HEK293T (cell line): ENCODE measurements at regions not wholly inside any gene's neighbourhood (a gene's known extent, or its start where the extent isn't known, plus 50 kb on each side); places are given as distances from the start of the nearest gene placed in this dataset.

ENCODE experiments used
- CTCF ChIA-PET: fragments of 350-600 bp; formaldehyde crosslinking; extraction: SDS; loops from one replicate; lab custom pipeline; 2021; ENCODE audit warnings: antibody characterized with exemption, inconsistent platforms; lab: Yijun Ruan, JAX
- POLR2A ChIA-PET: fragments of 350-600 bp; formaldehyde crosslinking; extraction: SDS; loops from one replicate; lab custom pipeline; 2020; ENCODE audit warnings: antibody characterized with exemption, inconsistent platforms; lab: Yijun Ruan, JAX
- DNase-seq: peaks from one replicate; pipeline ENCODE4 v3.0.0; 2012; ENCODE audit warnings: mixed read lengths; ENCODE audit errors: extremely low spot score
- ARNT ChIP-seq: fragments of 450-650 bp; IDR thresholded peaks from 2 replicates; pipeline ENCODE4 v1.6.1; 2017; ENCODE audit warnings: mild to moderate bottlenecking
- BHLHE40 ChIP-seq: fragments of 450-650 bp; IDR thresholded peaks from 2 replicates; pipeline ENCODE4 v1.6.1; 2016; ENCODE audit warnings: mild to moderate bottlenecking, moderate library complexity, borderline replicate concordance
- CTBP1 ChIP-seq: fragments of 450-650 bp; IDR thresholded peaks from 2 replicates; pipeline ENCODE4 v1.6.1; 2016; ENCODE audit warnings: borderline replicate concordance
- ELF4 ChIP-seq: fragments of 450-650 bp; IDR thresholded peaks from 2 replicates; pipeline ENCODE4 v1.6.1; 2017; ENCODE audit warnings: antibody characterized with exemption
- FOXA1 ChIP-seq: fragments of 450-650 bp; IDR thresholded peaks from 2 replicates; pipeline ENCODE4 v1.6.1; 2016; ENCODE audit warnings: mild to moderate bottlenecking
- FOXK2 ChIP-seq: fragments of 450-650 bp; IDR thresholded peaks from 2 replicates; pipeline ENCODE4 v1.6.1; 2016; ENCODE audit warnings: mild to moderate bottlenecking
- FOXM1 ChIP-seq: fragments of 450-650 bp; IDR thresholded peaks from 2 replicates; pipeline ENCODE4 v1.6.1; 2017; ENCODE audit warnings: mild to moderate bottlenecking, borderline replicate concordance
- HDGF ChIP-seq: fragments of 450-650 bp; IDR thresholded peaks from 2 replicates; pipeline ENCODE4 v1.6.1; 2017; ENCODE audit warnings: antibody characterized with exemption, borderline replicate concordance
- L3MBTL2 ChIP-seq: fragments of 450-650 bp; conservative IDR thresholded peaks from 2 replicates; pipeline ENCODE4 v1.6.1; 2016; ENCODE audit warnings: mild to moderate bottlenecking
- LEF1 ChIP-seq: fragments of 450-650 bp; IDR thresholded peaks from 2 replicates; pipeline ENCODE4 v1.6.1; 2017; ENCODE audit warnings: mild to moderate bottlenecking, borderline replicate concordance
- NFRKB ChIP-seq: fragments of 450-650 bp; IDR thresholded peaks from 2 replicates; pipeline ENCODE4 v1.6.1; 2016; ENCODE audit warnings: mild to moderate bottlenecking, moderate library complexity
- SP1 ChIP-seq: fragments of 450-650 bp; IDR thresholded peaks from 2 replicates; pipeline ENCODE4 v1.6.1; 2017
- SUZ12 ChIP-seq: fragments of 450-650 bp; IDR thresholded peaks from 2 replicates; pipeline ENCODE4 v1.6.1; 2016; ENCODE audit warnings: mild to moderate bottlenecking
- TARDBP ChIP-seq: fragments of 450-650 bp; IDR thresholded peaks from 2 replicates; pipeline ENCODE4 v1.6.1; 2016
- ZNF384 ChIP-seq: fragments of 450-650 bp; IDR thresholded peaks from 2 replicates; pipeline ENCODE4 v1.6.1; 2016
- TF ChIP-seq, protein P1 (sequence below): fragments of 450-650 bp; IDR thresholded peaks from 2 replicates; pipeline ENCODE4 v1.6.1; 2016

DNA sequence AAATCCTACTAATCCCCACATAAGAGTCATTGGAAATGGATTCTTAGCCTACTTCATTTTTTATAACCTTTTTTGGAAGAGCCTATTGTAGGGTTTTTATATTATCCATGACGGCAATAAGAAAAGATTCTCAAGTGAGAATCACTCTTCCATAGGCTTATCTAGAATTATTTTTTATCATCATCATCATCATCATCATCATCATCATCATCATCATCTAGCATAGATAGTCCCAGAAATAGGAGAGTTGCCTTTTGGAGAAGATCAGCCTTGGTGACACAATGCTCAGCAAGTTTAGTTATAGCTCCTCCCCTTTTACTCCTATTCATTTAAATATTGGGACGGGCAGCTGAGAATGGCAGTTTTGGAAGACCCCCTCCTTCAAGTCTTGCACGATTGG is 359.1 kb upstream of the SLC35B3 start:
- DNase-seq = no peak
- TF ChIP-seq SP1 (no peak), FOXK2 (no peak), TARDBP (no peak), CTBP1 (no peak), L3MBTL2 (no peak), BHLHE40 (no peak), FOXA1 (no peak), SUZ12 (no peak), ELF4 (no peak), ZNF384 (no peak), NFRKB (no peak), ARNT (no peak), LEF1 (no peak)
- ChIA-PET POLR2A (no interaction called here), CTCF (no interaction called here)

DNA sequence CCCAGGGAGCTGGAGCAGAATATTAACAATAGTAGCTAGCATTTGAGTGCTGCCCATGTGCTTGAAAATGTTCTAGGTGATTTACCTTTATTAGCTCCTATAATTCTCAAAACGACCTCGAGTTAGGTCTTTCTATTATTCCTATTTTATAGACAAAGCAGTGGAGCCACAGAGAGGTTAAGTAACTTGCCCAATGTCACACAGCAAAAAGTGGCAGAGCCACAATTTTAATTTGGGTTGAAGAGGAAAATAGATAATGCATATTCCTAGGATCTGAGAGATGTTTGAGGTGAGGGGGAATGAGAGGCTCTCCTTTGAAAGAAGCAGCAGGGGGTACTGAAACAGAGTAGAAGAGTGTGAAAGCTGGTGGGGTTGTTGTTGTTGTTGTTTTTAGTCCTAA is 354.5 kb upstream of the SLC35B3 start:
- ChIA-PET CTCF (no interaction called here), POLR2A (no interaction called here)
- TF ChIP-seq L3MBTL2 (no peak), BHLHE40 (no peak), SUZ12 (no peak), FOXA1 (no peak)
- DNase-seq = no peak

DNA sequence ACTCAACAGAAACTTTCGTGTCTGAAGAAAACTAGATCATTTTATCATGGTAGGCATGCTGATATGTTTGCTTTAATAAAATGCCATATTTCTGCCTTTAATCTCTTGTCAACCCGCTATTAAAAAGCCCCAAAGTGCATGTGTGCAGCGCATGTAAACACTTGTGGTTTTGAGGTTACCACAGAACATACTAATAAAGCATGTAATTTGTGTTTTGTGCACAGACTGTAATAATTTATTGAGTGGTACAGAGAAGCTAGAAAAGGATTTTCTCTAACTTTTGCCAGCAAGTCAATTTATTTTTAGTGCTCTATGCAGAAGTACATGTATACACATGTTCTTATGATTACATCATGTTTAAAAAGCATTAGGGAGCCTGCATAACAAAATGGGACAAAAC is 349.9 kb upstream of the SLC35B3 start:
- POLR2A ChIA-PET = no interaction called here
- no peak for TF ChIP-seq ELF4
- TF ChIP-seq ZNF384 = no peak
- no peak for TF ChIP-seq ARNT
- no peak for TF ChIP-seq TARDBP
- TF ChIP-seq, protein P1, sequence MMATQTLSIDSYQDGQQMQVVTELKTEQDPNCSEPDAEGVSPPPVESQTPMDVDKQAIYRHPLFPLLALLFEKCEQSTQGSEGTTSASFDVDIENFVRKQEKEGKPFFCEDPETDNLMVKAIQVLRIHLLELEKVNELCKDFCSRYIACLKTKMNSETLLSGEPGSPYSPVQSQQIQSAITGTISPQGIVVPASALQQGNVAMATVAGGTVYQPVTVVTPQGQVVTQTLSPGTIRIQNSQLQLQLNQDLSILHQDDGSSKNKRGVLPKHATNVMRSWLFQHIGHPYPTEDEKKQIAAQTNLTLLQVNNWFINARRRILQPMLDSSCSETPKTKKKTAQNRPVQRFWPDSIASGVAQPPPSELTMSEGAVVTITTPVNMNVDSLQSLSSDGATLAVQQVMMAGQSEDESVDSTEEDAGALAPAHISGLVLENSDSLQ = no peak
- TF ChIP-seq HDGF = no peak
- TF ChIP-seq NFRKB = no peak
- TF ChIP-seq BHLHE40 = no peak
- no peak for TF ChIP-seq CTBP1
- TF ChIP-seq LEF1 = no peak
- no peak for TF ChIP-seq SUZ12
- no peak for TF ChIP-seq FOXK2
- TF ChIP-seq FOXM1 = no peak
- TF ChIP-seq SP1 = no peak
- no peak for TF ChIP-seq FOXA1
- TF ChIP-seq L3MBTL2 = no peak
- DNase-seq = no peak
- CTCF ChIA-PET = no interaction called here

DNA sequence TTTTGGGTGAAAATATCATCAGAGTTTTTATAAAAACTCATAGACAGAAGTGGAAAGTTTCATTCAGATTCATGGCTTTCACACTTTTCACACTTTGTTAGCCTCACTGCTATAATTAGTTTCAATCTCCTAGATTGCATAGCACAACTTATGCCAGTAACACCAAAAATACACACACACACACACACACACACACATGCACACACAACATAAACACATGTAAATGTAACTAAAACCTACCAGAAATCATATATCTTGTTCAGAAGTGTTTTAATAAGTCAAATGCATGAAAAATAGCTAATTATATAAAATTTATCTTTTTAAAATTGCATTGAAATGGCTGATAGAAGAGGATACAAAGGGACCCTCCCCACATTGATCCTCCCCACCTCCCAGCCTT is 347.8 kb upstream of the SLC35B3 start:
- no peak for DNase-seq
- ChIA-PET CTCF (interaction anchor here (0.7 kb wide), 1 partner anchor 9 kb away, joined by 4 read pairs; no protein-coding TSS in a partner anchor), POLR2A (no interaction called here)
- TF ChIP-seq SP1 (no peak), ELF4 (no peak), BHLHE40 (no peak), SUZ12 (no peak), FOXM1 (no peak), LEF1 (no peak), CTBP1 (no peak), TARDBP (no peak), ZNF384 (no peak), HDGF (no peak)
- TF ChIP-seq, protein P1 = no peak

DNA sequence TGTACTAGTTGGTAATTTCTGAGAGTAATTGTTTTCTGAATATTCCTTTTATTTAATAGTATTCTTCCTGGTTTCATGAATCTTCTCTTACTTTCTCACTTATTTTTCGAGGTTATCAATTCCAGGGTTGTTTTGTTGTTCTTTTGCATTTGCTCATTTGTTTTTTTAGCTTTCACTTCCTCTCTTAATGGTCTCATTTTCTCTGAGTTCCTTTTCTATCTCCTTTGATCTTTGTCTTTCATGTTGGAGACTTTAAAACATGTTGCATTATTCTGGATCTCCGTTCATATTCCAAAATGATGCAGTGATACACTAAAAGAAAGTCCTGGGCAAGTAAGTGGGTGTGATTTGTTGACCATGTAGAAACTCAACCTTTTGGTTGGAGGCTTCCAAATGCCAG is 345.3 kb upstream of the SLC35B3 start:
- ChIA-PET CTCF (interaction anchor here (0.6 kb wide), 1 partner anchor 11 kb away, joined by 7 read pairs; no protein-coding TSS in a partner anchor), POLR2A (no interaction called here)
- no peak for TF ChIP-seq ELF4
- no peak for TF ChIP-seq SUZ12
- TF ChIP-seq ARNT = no peak
- TF ChIP-seq FOXA1 = no peak
- TF ChIP-seq ZNF384 = no peak
- TF ChIP-seq NFRKB = no peak
- TF ChIP-seq LEF1 = no peak
- TF ChIP-seq FOXK2 = no peak
- no peak for TF ChIP-seq TARDBP
- TF ChIP-seq, protein P1 = no peak
- no peak for TF ChIP-seq L3MBTL2
- TF ChIP-seq BHLHE40 = no peak
- no peak for TF ChIP-seq FOXM1
- no peak for TF ChIP-seq SP1
- no peak for TF ChIP-seq HDGF
- no peak for TF ChIP-seq CTBP1
- no peak for DNase-seq

DNA sequence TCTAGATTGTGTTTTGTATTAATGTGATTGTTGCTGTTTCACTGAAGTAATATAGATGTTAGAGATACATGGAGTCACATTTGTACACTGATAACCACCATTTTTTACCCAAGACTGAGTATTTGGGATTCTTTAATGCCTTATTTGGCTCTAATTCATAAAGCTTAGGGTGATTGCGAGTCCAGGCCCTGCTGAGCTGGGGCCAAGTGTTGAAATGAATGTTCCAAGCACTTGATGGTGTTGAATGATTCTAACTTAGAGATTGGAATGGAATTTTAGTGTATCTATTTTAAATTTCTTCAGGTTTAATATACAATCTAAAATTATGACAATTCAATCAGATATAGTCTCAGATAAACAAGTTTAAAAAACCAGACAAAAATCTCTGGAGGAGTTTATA is 329.4 kb upstream of the SLC35B3 start:
- CTCF ChIA-PET = no interaction called here
- no peak for DNase-seq
- POLR2A ChIA-PET = no interaction called here
- TF ChIP-seq TARDBP = no peak
- TF ChIP-seq ELF4 = no peak
- no peak for TF ChIP-seq FOXM1
